Panc1 (cell line): ENCODE measurements at regions not wholly inside any gene's neighbourhood (a gene's known extent, or its start where the extent isn't known, plus 50 kb on each side); places are given as distances from the start of the nearest gene placed in this dataset.

ENCODE experiments used
- ATAC-seq: fragments of 200-7000 bp; cut with Tn5 transposase; 2 replicates; pipeline ENCODE4 v1.9.1; 2020; ENCODE audit warnings: mild to moderate bottlenecking, moderate library complexity
- BruUV-seq: library from RNA; stranded (reverse); fragments of 400-500 nt; replicated peaks from 2 replicates; lab custom pipeline; 2021; lab: Mats Ljungman, UMichigan
- CTCF ChIA-PET: fragments of 300-600 bp; sonication (Branson Sonifier 250); formaldehyde crosslinking; loops from one replicate; lab custom pipeline; 2022; ENCODE audit warnings: antibody characterized with exemption; lab: Charles Lee
- POLR2A ChIA-PET: fragments of 300-600 bp; sonication (Branson Sonifier 250); formaldehyde crosslinking; loops from one replicate; lab custom pipeline; 2022; ENCODE audit warnings: antibody characterized with exemption; lab: Charles Lee
- DNase-seq: peaks from one replicate; pipeline ENCODE4 v3.0.0-alpha.2; 2010; ENCODE audit warnings: low read depth, low spot score
- H3K27ac ChIP-seq: 2 replicates; pipeline ENCODE4 v1.5.1; 2011; ENCODE audit warnings: mild to moderate bottlenecking, low read length, inconsistent platforms
- H3K27me3 ChIP-seq: fragments of 200-500 bp; sonication (Bioruptor generic); 2 replicates; pipeline ENCODE4 v1.6.0; 2014; ENCODE audit warnings: low read length, inconsistent platforms; ENCODE audit not compliant: control insufficient read depth, insufficient read depth
- H3K36me3 ChIP-seq: fragments of 200-500 bp; sonication (Bioruptor generic); 2 replicates; pipeline ENCODE4 v1.5.1; 2014; ENCODE audit warnings: inconsistent platforms, mild to moderate bottlenecking, low read length, moderate library complexity; ENCODE audit not compliant: control insufficient read depth, insufficient read depth
- H3K4me1 ChIP-seq: 2 replicates; pipeline ENCODE4 v1.5.1; 2011; ENCODE audit warnings: inconsistent platforms, mild to moderate bottlenecking, low read length, moderate library complexity; ENCODE audit not compliant: control insufficient read depth, insufficient read depth
- H3K4me3 ChIP-seq, 2 experiments: 2 replicates each; pipeline ENCODE4 v1.5.1; 2011 to 2012; ENCODE audit warnings: low read depth in 2 of 2, low read length in 2 of 2, mild to moderate bottlenecking in 2 of 2, inconsistent platforms in 1 of 2, moderate library complexity in 1 of 2
- H3K9me3 ChIP-seq: fragments of 200-500 bp; sonication (Bioruptor generic); 2 replicates; pipeline ENCODE4 v1.5.1; 2014; ENCODE audit warnings: low read depth, mild to moderate bottlenecking, inconsistent platforms, low read length, moderate library complexity; ENCODE audit not compliant: control insufficient read depth, insufficient read depth
- POLR2AphosphoS5 ChIP-seq: IDR thresholded peaks from 2 replicates; pipeline ENCODE4 v1.6.1; 2012; ENCODE audit warnings: mild to moderate bottlenecking, low read depth, low read length, moderate library complexity
- SIN3A ChIP-seq: IDR thresholded peaks from 2 replicates; pipeline ENCODE4 v1.6.1; 2012; ENCODE audit warnings: low read depth, mild to moderate bottlenecking, low read length, moderate library complexity, borderline replicate concordance; ENCODE audit not compliant: insufficient read depth
- TCF7L2 ChIP-seq: IDR thresholded peaks from 2 replicates; pipeline ENCODE4 v1.6.1; 2011; ENCODE audit warnings: mild to moderate bottlenecking, low read depth, low read length, inconsistent platforms
- in situ Hi-C: cut with HindIII; loops from 2 replicates; pipeline ENCODE4 v1.10.0; 2016; ENCODE audit warnings: low sequenced_read_pairs, low pct_unique_long_range_greater_than_20kb
- intact Hi-C: fragments of 100-400 bp; cut with micrococcal nuclease; formaldehyde crosslinking; loops from one replicate; pipeline ENCODE4 v1.10.0; 2022; ENCODE audit not compliant: unreplicated experiment
- TF ChIP-seq, protein P1 (sequence below), 2 experiments: IDR thresholded peaks; 2 replicates each; pipeline ENCODE4 v1.6.1; 2011 to 2012; ENCODE audit warnings: low read depth in 2 of 2, control low read depth in 1 of 2, low read length in 1 of 2, mild to moderate bottlenecking in 1 of 2, moderate library complexity in 1 of 2; ENCODE audit not compliant: insufficient read depth in 1 of 2
- TF ChIP-seq, protein P2 (sequence below): fragments of 450-650 bp; IDR thresholded peaks from 2 replicates; pipeline ENCODE4 v1.5.1; 2017; ENCODE audit warnings: mild to moderate bottlenecking

DNA sequence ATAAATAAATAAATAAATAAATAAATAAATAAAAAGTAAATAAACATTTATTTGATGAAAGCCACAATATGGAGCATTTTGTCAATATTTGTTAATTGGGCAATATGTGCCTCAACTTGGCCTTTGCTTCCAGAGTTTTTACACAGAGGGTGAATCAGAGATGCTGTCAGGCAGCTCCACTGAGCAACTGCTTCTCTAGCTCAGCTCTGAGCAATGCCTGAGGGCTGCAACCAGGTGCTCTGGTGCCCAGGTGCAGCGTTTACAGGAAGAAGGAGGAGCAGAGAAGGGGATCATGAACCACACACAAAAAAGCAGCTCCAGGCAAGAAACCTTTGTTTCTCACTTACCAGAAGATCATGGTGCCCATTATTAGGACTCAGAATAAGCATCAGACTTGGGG, 876.2 kb upstream of the AUTS2 start:
- ATAC-seq: no peak
- no peaks in the 10 kb centered on the region for H3K9me3 ChIP-seq
- intact Hi-C loops: no loop called here
- DNase-seq: no peak
- BruUV-seq: no TSS peak
- TF ChIP-seq TCF7L2: no peak
- TF ChIP-seq SIN3A: no peak
- no peak for TF ChIP-seq POLR2AphosphoS5
- TF ChIP-seq, protein P1, sequence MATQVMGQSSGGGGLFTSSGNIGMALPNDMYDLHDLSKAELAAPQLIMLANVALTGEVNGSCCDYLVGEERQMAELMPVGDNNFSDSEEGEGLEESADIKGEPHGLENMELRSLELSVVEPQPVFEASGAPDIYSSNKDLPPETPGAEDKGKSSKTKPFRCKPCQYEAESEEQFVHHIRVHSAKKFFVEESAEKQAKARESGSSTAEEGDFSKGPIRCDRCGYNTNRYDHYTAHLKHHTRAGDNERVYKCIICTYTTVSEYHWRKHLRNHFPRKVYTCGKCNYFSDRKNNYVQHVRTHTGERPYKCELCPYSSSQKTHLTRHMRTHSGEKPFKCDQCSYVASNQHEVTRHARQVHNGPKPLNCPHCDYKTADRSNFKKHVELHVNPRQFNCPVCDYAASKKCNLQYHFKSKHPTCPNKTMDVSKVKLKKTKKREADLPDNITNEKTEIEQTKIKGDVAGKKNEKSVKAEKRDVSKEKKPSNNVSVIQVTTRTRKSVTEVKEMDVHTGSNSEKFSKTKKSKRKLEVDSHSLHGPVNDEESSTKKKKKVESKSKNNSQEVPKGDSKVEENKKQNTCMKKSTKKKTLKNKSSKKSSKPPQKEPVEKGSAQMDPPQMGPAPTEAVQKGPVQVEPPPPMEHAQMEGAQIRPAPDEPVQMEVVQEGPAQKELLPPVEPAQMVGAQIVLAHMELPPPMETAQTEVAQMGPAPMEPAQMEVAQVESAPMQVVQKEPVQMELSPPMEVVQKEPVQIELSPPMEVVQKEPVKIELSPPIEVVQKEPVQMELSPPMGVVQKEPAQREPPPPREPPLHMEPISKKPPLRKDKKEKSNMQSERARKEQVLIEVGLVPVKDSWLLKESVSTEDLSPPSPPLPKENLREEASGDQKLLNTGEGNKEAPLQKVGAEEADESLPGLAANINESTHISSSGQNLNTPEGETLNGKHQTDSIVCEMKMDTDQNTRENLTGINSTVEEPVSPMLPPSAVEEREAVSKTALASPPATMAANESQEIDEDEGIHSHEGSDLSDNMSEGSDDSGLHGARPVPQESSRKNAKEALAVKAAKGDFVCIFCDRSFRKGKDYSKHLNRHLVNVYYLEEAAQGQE (IDR thresholded peaks at IDR 0.05; ENCODE audit: insufficient read depth in 1 of 2, low read depth in 2 of 2, low read length in 1 of 2): no peak
- TF ChIP-seq, protein P2, sequence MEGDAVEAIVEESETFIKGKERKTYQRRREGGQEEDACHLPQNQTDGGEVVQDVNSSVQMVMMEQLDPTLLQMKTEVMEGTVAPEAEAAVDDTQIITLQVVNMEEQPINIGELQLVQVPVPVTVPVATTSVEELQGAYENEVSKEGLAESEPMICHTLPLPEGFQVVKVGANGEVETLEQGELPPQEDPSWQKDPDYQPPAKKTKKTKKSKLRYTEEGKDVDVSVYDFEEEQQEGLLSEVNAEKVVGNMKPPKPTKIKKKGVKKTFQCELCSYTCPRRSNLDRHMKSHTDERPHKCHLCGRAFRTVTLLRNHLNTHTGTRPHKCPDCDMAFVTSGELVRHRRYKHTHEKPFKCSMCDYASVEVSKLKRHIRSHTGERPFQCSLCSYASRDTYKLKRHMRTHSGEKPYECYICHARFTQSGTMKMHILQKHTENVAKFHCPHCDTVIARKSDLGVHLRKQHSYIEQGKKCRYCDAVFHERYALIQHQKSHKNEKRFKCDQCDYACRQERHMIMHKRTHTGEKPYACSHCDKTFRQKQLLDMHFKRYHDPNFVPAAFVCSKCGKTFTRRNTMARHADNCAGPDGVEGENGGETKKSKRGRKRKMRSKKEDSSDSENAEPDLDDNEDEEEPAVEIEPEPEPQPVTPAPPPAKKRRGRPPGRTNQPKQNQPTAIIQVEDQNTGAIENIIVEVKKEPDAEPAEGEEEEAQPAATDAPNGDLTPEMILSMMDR: no peak
- POLR2A ChIA-PET: no interaction called here
- H3K4me3 ChIP-seq: no peak overlapping the region
- no peaks in the 10 kb centered on the region for H3K27me3 ChIP-seq
- H3K27ac ChIP-seq: no peak overlapping the region
- H3K36me3 ChIP-seq: no peaks in the 10 kb centered on the region
- in situ Hi-C loops: no loop called here
- CTCF ChIA-PET: no interaction called here
- H3K4me1 ChIP-seq: no peaks in the 10 kb centered on the region

DNA sequence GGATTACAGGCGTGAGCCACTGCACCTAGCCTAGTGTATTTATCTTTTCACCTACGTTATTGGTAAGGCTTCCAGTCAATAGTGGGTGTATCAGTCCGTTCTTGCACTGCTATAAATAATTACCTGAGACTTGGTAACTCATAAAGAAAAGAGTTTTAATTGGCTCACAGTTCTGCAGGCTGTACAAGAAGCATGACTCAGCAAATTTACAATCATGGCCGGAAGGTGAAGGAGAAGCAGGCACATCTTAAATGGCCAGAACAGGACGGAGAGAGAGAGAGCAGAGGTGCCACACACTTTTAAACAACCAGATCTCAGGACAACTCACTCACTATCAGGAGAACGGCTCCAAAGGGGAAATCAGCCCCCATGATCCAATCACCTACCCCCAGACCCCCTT, 873.3 kb upstream of the AUTS2 start:
- ChIA-PET POLR2A (no interaction called here), CTCF (no interaction called here)
- H3K27me3 ChIP-seq: no peaks in the 10 kb centered on the region
- no peaks in the 10 kb centered on the region for H3K9me3 ChIP-seq
- BruUV-seq: no TSS peak
- in situ Hi-C loops: no loop called here
- ATAC-seq: no peak
- no peak overlapping the region for H3K27ac ChIP-seq
- no peak for DNase-seq
- H3K36me3 ChIP-seq: no peaks in the 10 kb centered on the region
- TF ChIP-seq, protein P1 (IDR thresholded peaks at IDR 0.05; ENCODE audit: insufficient read depth in 1 of 2, low read depth in 2 of 2, low read length in 1 of 2): no peak
- TF ChIP-seq SIN3A: no peak
- no peak for TF ChIP-seq POLR2AphosphoS5
- TF ChIP-seq, protein P2: no peak
- TF ChIP-seq TCF7L2: no peak
- no peak overlapping the region for H3K4me3 ChIP-seq
- intact Hi-C loops: no loop called here
- H3K4me1 ChIP-seq: no peaks in the 10 kb centered on the region
